Muscle of leg (tissue), 3 donors: ENCODE measurements at regions not wholly inside any gene's neighbourhood (a gene's known extent, or its start where the extent isn't known, plus 50 kb on each side); places are given as distances from the start of the nearest gene placed in this dataset.

Experiments
- DNase-seq: peaks from one replicate; pipeline ENCODE4 v3.0.0; 2013
- H3K27ac ChIP-seq: one replicate; pipeline ENCODE4 v1.5.1; 2013; ENCODE audit warnings: mild to moderate bottlenecking, low read length, control low read depth
- H3K27me3 ChIP-seq: one replicate; pipeline ENCODE4 v1.6.1; 2013; ENCODE audit warnings: low read length; ENCODE audit not compliant: control insufficient read depth, insufficient read depth
- H3K36me3 ChIP-seq: one replicate; pipeline ENCODE4 v1.6.1; 2013; ENCODE audit warnings: low read length; ENCODE audit not compliant: control insufficient read depth, insufficient read depth
- H3K4me1 ChIP-seq: one replicate; pipeline ENCODE4 v1.6.1; 2013; ENCODE audit warnings: low read length; ENCODE audit not compliant: control insufficient read depth, insufficient read depth
- H3K4me3 ChIP-seq: one replicate; pipeline ENCODE4 v1.5.1; 2013; ENCODE audit warnings: low read length, control low read depth
- H3K9me3 ChIP-seq: replicated peaks from 2 replicates; pipeline ENCODE4 v1.6.1; 2013; ENCODE audit warnings: low read depth, low read length; ENCODE audit not compliant: control insufficient read depth
- WGBS: methylation state at CpG from one replicate; pipeline ENCODE4 v1.1.5; 2013; ENCODE audit warnings: missing lambda C conversion rate; ENCODE audit not compliant: insufficient coverage; 5-methylcytosine and 5-hydroxymethylcytosine counted together

GRCh38 chr12:125403843-125404242, 338.6 kb downstream of the AACS start:
- no peak for DNase-seq
- 75% methylated on average over 2 of the region's 2 CpGs for WGBS

DNA sequence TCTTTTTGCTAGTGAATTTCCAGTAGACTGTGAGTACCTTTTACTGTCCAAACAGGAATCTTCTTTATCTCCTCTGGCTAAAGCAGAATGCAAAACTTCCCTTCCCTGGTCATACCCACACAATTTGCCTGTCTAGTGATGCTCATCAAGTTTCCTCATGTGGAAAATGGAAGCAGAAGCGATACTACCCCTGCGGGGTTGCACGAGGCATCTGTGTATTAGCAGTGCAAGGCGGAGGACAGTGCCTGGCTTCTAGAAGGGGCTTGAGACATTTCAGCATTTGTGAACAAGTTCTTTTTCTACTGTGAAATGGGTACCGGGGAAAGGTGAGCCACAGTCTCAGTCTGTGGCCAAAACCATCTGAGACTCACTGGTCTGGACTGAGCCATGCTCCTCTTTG, 340.9 kb downstream of the AACS start:
- Histone ChIP-seq H3K27ac (no peak overlapping the region), H3K27me3 (peaks cover 3% of the 10 kb centered on the region), H3K4me3 (no peak overlapping the region), H3K4me1 (no peaks in the 10 kb centered on the region), H3K36me3 (no peaks in the 10 kb centered on the region), H3K9me3 (peaks cover 12% of the 10 kb centered on the region)
- WGBS = 89% methylated on average over 4 of the region's 5 CpGs
- DNase-seq = no peak

More at GRCh38 chr12:125403843-125404242, 338.6 kb downstream of the AACS start:
- H3K27me3 ChIP-seq = peaks cover 3% of the 10 kb centered on the region
- H3K4me3 ChIP-seq = no peak overlapping the region
- peaks cover 15% of the 10 kb centered on the region for H3K9me3 ChIP-seq
- H3K4me1 ChIP-seq = no peaks in the 10 kb centered on the region
- H3K27ac ChIP-seq = no peak overlapping the region
- no peaks in the 10 kb centered on the region for H3K36me3 ChIP-seq

- peaks cover 2% of the 10 kb centered on the region for H3K9me3 ChIP-seq
- no peak overlapping the region for H3K4me3 ChIP-seq
- 60% methylated on average over 1 of the region's 3 CpGs for WGBS
- peaks cover 7% of the 10 kb centered on the region for H3K27me3 ChIP-seq
- no peak for DNase-seq
- H3K36me3 ChIP-seq = no peaks in the 10 kb centered on the region
- no peaks in the 10 kb centered on the region for H3K4me1 ChIP-seq
- H3K27ac ChIP-seq = no peak overlapping the region
These were observed 343.5 kb downstream of the AACS start for GRCh38 chr12:125408718-125409117.

GRCh38 chr12:125412506-125412905, 347.3 kb downstream of the AACS start:
- no peak overlapping the region for H3K4me3 ChIP-seq
- no peak overlapping the region for H3K27ac ChIP-seq
- no peaks in the 10 kb centered on the region for H3K36me3 ChIP-seq
- no peaks in the 10 kb centered on the region for H3K4me1 ChIP-seq
- H3K27me3 ChIP-seq = peaks cover 5% of the 10 kb centered on the region
- peaks cover 2% of the 10 kb centered on the region for H3K9me3 ChIP-seq
- 55% methylated on average over 11 of the region's 11 CpGs for whole genome bisulfite sequencing
- DNase-seq = no peak

- Histone ChIP-seq H3K9me3 (peaks cover 2% of the 10 kb centered on the region), H3K4me1 (no peaks in the 10 kb centered on the region), H3K4me3 (no peak overlapping the region), H3K27me3 (peaks cover 1% of the 10 kb centered on the region), H3K36me3 (no peaks in the 10 kb centered on the region), H3K27ac (no peak overlapping the region)
- 60% methylated on average over 1 of the region's 3 CpGs for WGBS
- DNase-seq = no peak
These were observed 352.2 kb downstream of the AACS start for GRCh38 chr12:125417446-125417845.

GRCh38 chr12:125418902-125419564, 353.8 kb downstream of the AACS start:
- H3K4me3 ChIP-seq = no peak overlapping the region
- H3K4me1 ChIP-seq = no peaks in the 10 kb centered on the region
- WGBS = 84% methylated on average over 2 of the region's 7 CpGs
- peaks cover 2% of the 10 kb centered on the region for H3K27me3 ChIP-seq
- H3K36me3 ChIP-seq = no peaks in the 10 kb centered on the region
- DNase-seq = no peak
- H3K27ac ChIP-seq = no peak overlapping the region
- H3K9me3 ChIP-seq = no peaks in the 10 kb centered on the region

GRCh38 chr12:125424909-125425308, 359.7 kb downstream of the AACS start:
- H3K9me3 ChIP-seq = no peaks in the 10 kb centered on the region
- no peaks in the 10 kb centered on the region for H3K36me3 ChIP-seq
- 33% methylated on average over 2 of the region's 3 CpGs for WGBS
- DNase-seq = no peak
- no peak overlapping the region for H3K27ac ChIP-seq
- no peaks in the 10 kb centered on the region for H3K4me1 ChIP-seq
- H3K4me3 ChIP-seq = no peak overlapping the region
- H3K27me3 ChIP-seq = peaks cover 2% of the 10 kb centered on the region

DNA sequence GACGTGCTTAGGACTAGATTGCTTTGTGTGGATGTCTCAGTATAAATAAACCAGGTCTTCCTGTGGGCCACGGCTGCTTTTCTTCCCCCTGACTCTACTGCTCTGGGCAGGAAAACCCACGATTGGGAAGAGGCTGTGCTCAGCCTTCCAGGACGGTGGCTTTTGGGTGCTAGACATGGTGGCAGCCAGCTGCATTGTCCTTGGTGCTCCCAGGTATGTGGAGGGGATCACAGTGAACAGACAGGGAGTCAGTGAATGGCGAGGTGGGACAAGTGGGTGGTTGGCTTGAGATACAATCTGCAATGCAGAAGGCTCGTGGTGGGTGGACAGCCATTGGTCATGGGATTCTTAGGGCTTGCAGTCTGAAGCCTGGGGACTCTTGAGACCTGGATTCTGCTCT, 366.3 kb downstream of the AACS start:
- Histone ChIP-seq H3K36me3 (no peaks in the 10 kb centered on the region), H3K4me1 (no peaks in the 10 kb centered on the region), H3K27me3 (peaks cover 3% of the 10 kb centered on the region), H3K9me3 (no peaks in the 10 kb centered on the region), H3K27ac (no peak overlapping the region), H3K4me3 (no peak overlapping the region)
- no peak for DNase-seq
- 60% methylated on average over 4 of the region's 6 CpGs for WGBS

DNA sequence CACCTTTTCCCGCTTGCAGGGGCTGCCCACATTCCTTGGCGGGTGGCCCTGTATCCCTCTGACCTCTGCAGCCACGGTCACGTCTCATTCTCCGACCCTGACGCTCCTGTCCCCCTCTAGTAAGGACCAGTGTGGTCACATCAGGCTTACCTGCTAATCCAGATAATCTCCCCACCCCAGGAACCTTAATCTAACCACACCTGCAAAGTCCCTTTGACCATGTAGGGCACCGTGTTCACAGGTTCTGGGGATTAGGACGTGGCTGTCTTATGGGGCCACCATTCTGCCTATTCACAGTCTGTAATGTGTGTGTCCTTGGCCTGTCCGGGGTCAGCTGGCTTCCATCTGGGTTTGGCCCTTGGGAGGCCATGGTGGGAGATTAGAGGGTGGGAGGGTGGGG, 368.9 kb downstream of the AACS start:
- Histone ChIP-seq H3K27ac (no peak overlapping the region), H3K9me3 (no peaks in the 10 kb centered on the region), H3K4me1 (no peaks in the 10 kb centered on the region), H3K4me3 (no peak overlapping the region), H3K36me3 (no peaks in the 10 kb centered on the region), H3K27me3 (peaks cover 3% of the 10 kb centered on the region)
- DNase-seq = no peak
- WGBS = 79% methylated on average over 6 of the region's 9 CpGs

GRCh38 chr12:125434936-125435443, 369.8 kb downstream of the AACS start:
- H3K4me3 ChIP-seq = no peak overlapping the region
- peaks cover 3% of the 10 kb centered on the region for H3K27me3 ChIP-seq
- 80% methylated on average over 1 of the region's 8 CpGs for WGBS
- H3K27ac ChIP-seq = no peak overlapping the region
- DNase-seq = no peak
- no peaks in the 10 kb centered on the region for H3K36me3 ChIP-seq
- H3K9me3 ChIP-seq = no peaks in the 10 kb centered on the region
- no peaks in the 10 kb centered on the region for H3K4me1 ChIP-seq

DNA sequence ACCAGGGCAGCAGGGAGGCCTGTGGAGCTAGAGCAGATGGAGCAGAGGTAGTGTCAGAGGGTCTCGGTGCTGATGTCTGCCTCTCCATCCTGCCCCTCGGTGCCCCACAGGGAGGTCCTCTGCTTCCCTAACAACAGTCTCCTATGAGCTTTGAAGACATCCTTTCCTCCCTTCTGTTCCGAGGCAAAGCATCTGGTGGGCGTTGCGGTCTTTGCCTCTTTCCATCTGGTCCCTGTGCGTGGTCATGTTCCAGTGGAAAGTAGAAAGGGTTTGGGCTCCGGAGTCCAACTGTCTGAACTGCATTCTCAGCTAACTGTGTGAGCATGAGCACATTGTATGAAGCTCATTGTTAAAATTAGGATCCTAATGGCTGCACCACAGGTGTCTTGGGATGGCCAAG, 370.6 kb downstream of the AACS start:
- H3K4me3 ChIP-seq = no peak overlapping the region
- DNase-seq = no peak
- WGBS = 60% methylated on average over 2 of the region's 7 CpGs

More for the DNA sequence above, 370.6 kb downstream of the AACS start:
- Histone ChIP-seq H3K4me1 (no peaks in the 10 kb centered on the region), H3K9me3 (no peaks in the 10 kb centered on the region), H3K27ac (no peak overlapping the region), H3K36me3 (no peaks in the 10 kb centered on the region), H3K27me3 (peaks cover under 1% of the 10 kb centered on the region)
